ENCODE measurements at regions not wholly inside any gene's neighbourhood (a gene's known extent, or its start where the extent isn't known, plus 50 kb on each side); places are given as distances from the start of the nearest gene placed in this dataset.

DNA sequence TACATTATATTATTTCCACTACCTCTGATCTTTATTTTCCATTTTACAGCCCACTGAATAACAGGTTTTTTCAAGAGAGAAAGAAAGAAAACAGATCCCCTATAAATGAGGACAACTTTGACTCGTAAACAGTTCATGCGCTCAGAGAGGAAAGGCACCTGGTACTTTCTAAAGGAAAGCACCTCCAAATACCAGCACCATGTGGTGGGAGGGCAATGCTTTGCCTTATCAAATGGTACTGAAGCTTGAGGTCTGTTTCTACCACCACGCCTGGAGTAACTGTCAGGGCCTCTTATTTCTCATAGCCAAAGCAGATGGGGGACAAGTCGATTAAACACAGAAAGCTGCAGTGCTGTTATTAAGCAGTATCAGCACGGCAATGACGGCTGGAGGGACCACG lies 510.3 kb upstream of the ZFHX3 start:
- Histone ChIP-seq H3K36me3 (ENCODE audit: low read depth) (no peaks in the 10 kb centered on the region), H3K9me3 (ENCODE audit: severe bottlenecking) (no peaks in the 10 kb centered on the region), H3K4me1 (ENCODE audit: insufficient read depth, poor library complexity, severe bottlenecking) (no peaks in the 10 kb centered on the region), H3K27ac (ENCODE audit: poor library complexity, severe bottlenecking) (no peak overlapping the region), H3K27me3 (ENCODE audit: insufficient read depth, poor library complexity, severe bottlenecking) (peaks cover 7% of the 10 kb centered on the region), H3K4me3 (ENCODE audit: severe bottlenecking) (no peak overlapping the region)
- TF ChIP-seq, protein P1, sequence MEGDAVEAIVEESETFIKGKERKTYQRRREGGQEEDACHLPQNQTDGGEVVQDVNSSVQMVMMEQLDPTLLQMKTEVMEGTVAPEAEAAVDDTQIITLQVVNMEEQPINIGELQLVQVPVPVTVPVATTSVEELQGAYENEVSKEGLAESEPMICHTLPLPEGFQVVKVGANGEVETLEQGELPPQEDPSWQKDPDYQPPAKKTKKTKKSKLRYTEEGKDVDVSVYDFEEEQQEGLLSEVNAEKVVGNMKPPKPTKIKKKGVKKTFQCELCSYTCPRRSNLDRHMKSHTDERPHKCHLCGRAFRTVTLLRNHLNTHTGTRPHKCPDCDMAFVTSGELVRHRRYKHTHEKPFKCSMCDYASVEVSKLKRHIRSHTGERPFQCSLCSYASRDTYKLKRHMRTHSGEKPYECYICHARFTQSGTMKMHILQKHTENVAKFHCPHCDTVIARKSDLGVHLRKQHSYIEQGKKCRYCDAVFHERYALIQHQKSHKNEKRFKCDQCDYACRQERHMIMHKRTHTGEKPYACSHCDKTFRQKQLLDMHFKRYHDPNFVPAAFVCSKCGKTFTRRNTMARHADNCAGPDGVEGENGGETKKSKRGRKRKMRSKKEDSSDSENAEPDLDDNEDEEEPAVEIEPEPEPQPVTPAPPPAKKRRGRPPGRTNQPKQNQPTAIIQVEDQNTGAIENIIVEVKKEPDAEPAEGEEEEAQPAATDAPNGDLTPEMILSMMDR (IDR thresholded peaks at IDR 0.05; ENCODE audit: poor library complexity, severe bottlenecking) = no peak
- ATAC-seq (ENCODE audit: low read depth) (no peak), DNase-seq (ENCODE audit: low spot score) (no peak)

DNA sequence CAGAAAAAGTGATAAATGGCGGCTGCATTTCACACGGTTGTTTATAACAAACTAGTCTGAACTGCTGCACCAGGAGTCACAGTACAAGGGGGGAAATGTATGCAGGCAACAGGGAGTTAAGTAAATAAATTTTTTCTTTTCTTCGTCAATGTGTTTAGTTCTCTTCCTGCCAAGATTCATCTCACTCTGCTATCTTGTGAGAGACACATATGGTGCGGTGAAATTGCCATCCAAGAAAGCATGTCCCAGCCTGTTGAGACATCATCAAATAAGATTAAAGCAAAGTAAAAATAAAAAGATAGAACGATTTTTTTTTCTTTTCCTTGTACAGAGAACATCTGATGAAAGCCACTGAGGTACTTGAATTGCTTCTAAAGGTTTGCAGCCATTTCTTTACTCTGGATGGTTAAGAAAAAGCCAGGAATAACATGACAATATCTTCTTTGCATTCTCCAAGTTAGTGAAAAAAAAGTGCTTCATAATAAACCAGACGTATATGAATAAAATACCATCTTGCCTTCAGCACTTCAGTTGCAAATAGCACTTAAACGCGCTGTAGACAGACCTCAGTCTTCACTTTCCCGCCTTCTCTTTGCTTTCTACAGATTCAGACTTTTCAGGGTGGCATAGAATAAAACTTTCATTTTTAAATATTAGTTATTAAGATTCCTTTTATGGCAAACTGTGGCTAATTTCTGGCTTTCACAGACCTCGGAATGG lies 506.2 kb upstream of the ZFHX3 start:
- Histone ChIP-seq H3K4me3 (ENCODE audit: severe bottlenecking) (no peak overlapping the region), H3K9me3 (ENCODE audit: severe bottlenecking) (no peaks in the 10 kb centered on the region), H3K27ac (ENCODE audit: poor library complexity, severe bottlenecking) (no peak overlapping the region), H3K4me1 (ENCODE audit: insufficient read depth, poor library complexity, severe bottlenecking) (no peaks in the 10 kb centered on the region), H3K27me3 (ENCODE audit: insufficient read depth, poor library complexity, severe bottlenecking) (peaks cover 37% of the 10 kb centered on the region), H3K36me3 (ENCODE audit: low read depth) (no peaks in the 10 kb centered on the region)
- DNase-seq (ENCODE audit: low spot score) (no peak), ATAC-seq (ENCODE audit: low read depth) (no peak)
- TF ChIP-seq, protein P1 (IDR thresholded peaks at IDR 0.05; ENCODE audit: poor library complexity, severe bottlenecking) = no peak

DNA sequence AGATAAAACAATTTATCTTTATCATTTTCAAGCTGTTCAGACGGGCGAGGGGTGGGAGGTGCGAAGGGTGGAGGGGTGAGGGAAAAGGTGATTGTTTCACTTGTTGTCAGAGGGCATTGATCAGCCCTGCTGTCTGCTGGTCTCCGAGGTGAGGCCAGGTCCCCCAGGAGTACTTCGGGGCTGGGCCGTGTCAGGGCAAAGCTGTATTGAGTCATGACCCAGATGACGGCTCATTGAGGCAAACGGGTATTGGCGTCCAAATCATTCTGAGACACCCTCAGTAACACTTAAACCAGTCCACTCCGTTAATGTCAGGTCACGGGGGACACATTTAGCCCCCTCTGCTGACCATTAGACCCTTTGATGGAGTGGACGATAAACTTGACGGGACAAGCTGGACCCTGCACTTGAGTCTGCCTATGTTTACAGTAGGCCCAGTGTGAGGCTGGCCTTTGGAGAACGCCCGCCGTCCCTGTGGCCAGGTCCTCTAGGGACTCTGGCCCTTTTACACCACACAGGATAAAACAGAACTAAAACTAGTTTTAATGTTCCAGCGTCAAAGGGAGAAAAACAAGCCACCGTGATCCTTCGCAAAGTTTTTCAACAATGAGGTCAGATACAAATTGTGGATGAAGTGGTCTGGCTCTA lies 502.2 kb upstream of the ZFHX3 start:
- H3K4me3 ChIP-seq (ENCODE audit: severe bottlenecking) = no peak overlapping the region
- DNase-seq (ENCODE audit: low spot score) (no peak), ATAC-seq (ENCODE audit: low read depth) (no peak)
- peaks cover 77% of the 10 kb centered on the region for H3K27me3 ChIP-seq (ENCODE audit: insufficient read depth, poor library complexity, severe bottlenecking)
- no peaks in the 10 kb centered on the region for H3K36me3 ChIP-seq (ENCODE audit: low read depth)
- H3K4me1 ChIP-seq (ENCODE audit: insufficient read depth, poor library complexity, severe bottlenecking) = no peaks in the 10 kb centered on the region
- no peak overlapping the region for H3K27ac ChIP-seq (ENCODE audit: poor library complexity, severe bottlenecking)
- TF ChIP-seq, protein P1 (IDR thresholded peaks at IDR 0.05; ENCODE audit: poor library complexity, severe bottlenecking) = no peak
- no peaks in the 10 kb centered on the region for H3K9me3 ChIP-seq (ENCODE audit: severe bottlenecking)

DNA sequence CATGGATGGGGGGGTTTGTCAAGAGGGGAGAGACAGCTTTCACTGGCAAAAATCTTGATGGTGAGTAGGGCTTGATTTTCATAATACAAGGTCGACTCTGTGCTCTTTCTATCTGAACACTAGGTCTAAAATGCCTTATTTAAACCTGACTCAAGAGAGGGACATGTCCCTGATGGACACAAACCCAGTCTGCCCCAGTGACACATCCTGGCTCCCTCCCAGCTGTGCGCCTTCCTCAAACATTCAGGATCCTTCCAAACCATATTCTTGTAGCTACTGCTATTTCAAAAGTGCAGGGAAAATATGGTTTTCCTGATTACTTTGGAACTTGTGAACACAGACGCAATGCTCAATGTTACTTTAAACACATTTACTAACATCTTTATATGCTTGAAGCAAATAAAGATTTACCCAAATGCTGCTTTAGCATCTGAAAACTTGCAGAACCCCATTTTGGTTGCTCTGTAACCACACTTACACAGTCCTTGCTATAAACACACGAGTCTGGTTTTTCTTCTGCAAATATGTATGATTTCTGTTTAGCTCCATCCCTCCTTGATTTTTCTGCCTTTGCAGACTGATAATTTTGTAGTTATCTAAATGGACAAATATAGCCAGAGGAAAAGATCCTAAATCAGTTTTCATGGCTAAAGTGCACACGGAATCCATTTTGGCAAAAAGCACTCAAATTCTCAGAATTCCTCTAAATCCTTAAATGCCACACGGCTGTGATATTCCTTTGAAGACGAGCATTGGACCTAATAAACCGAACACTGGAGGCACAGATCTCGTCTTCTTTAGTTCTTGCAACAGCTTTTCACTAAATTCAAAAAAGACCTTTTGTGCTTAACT lies 499.9 kb upstream of the ZFHX3 start:
- Histone ChIP-seq H3K27me3 (ENCODE audit: insufficient read depth, poor library complexity, severe bottlenecking) (peaks cover 91% of the 10 kb centered on the region), H3K4me1 (ENCODE audit: insufficient read depth, poor library complexity, severe bottlenecking) (no peaks in the 10 kb centered on the region), H3K27ac (ENCODE audit: poor library complexity, severe bottlenecking) (no peak overlapping the region), H3K4me3 (ENCODE audit: severe bottlenecking) (no peak overlapping the region), H3K36me3 (ENCODE audit: low read depth) (no peaks in the 10 kb centered on the region), H3K9me3 (ENCODE audit: severe bottlenecking) (no peaks in the 10 kb centered on the region)
- TF ChIP-seq, protein P1 (IDR thresholded peaks at IDR 0.05; ENCODE audit: poor library complexity, severe bottlenecking) = no peak
- DNase-seq (ENCODE audit: low spot score) = no peak
- no peak for ATAC-seq (ENCODE audit: low read depth)
